Activated naive CD8-positive, alpha-beta T cell treated with anti-CD3 and anti-CD28 coated beads for 36 hours (primary cell): ENCODE measurements at regions not wholly inside any gene's neighbourhood (a gene's known extent, or its start where the extent isn't known, plus 50 kb on each side); places are given as distances from the start of the nearest gene placed in this dataset.

Experiments
- DNase-seq: peaks from one replicate; pipeline ENCODE4 v3.0.0; 2021
- H3K27ac Mint-ChIP-seq: one replicate; pipeline ENCODE4 v1.8.0; 2022; ENCODE audit warnings: mild to moderate bottlenecking, moderate library complexity, mixed read lengths
- H3K27me3 Mint-ChIP-seq: one replicate; pipeline ENCODE4 v1.8.0; 2022; ENCODE audit warnings: mild to moderate bottlenecking, mixed read lengths
- H3K36me3 Mint-ChIP-seq: one replicate; pipeline ENCODE4 v1.8.0; 2021; ENCODE audit warnings: mild to moderate bottlenecking, mixed read lengths
- H3K4me1 Mint-ChIP-seq: one replicate; pipeline ENCODE4 v1.8.0; 2021; ENCODE audit warnings: mixed read lengths
- H3K4me3 Mint-ChIP-seq: one replicate; pipeline ENCODE4 v1.8.0; 2022; ENCODE audit warnings: mild to moderate bottlenecking, moderate library complexity, mixed read lengths
- H3K9me3 Mint-ChIP-seq: one replicate; pipeline ENCODE4 v1.8.0; 2022; ENCODE audit warnings: mixed read lengths

DNA sequence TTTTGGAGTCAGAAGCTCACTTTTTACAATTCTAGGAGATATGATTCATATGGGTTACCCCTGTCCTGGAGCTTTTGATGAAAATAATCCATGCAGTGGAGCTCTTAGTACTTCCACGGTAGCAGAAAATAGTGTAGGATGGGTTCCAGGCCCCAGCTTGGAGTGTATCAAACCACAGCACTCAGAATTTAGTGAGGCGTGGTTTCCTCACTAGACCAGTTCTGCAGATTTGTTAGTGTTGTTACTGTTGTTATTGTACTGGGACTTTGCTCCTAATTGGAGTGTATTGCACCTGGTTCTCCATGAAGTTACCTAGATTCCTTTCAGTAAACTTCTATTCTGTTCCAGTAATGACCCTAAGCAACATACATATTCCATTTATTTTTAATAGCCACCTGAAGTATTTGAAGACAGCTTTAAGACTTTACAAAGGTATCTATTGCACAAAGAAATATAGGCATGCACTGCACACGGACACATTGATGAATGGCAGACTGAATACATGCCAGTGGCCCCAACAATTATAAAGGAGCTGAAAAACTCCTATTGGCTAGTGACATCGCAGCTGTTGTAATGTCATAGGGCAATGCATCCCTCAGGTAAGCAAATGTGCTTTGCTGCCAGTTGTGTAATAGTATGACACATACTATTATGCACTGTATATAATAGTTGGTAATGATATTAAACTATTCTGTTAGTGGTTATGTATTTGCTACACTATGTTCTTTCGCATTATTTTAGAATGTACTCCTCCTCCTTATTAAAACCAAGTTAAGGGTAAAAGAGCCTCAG, 1058.0 kb downstream of the KCNT2 start:
- Mint-ChIP-seq H3K27ac (no peak overlapping the region), H3K27me3 (no peaks in the 10 kb centered on the region), H3K4me1 (no peaks in the 10 kb centered on the region), H3K36me3 (no peaks in the 10 kb centered on the region), H3K4me3 (no peak overlapping the region), H3K9me3 (no peaks in the 10 kb centered on the region)
- DNase-seq: no peak

DNA sequence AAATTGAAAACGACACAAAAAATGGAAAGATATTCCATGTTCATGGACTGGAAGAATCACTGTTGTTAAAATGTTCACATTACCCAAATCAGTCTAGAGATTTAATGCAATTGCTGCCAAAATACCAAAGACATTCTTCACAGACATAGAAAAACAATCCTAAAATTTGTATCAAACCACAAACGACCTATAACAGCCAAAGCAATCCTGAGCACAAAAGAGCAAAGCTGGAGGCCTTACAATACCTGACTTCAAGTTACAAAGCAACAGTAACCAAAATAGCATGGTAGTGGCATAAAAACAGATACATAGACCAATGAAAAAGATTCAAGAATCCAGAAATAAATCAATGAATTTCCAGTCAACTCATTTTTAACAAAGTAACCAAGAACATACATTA, 1077.3 kb downstream of the KCNT2 start:
- Mint-ChIP-seq H3K27me3 (no peaks in the 10 kb centered on the region), H3K27ac (no peak overlapping the region), H3K36me3 (no peaks in the 10 kb centered on the region), H3K4me3 (no peak overlapping the region), H3K4me1 (no peaks in the 10 kb centered on the region), H3K9me3 (peaks cover 2% of the 10 kb centered on the region)
- no peak for DNase-seq

DNA sequence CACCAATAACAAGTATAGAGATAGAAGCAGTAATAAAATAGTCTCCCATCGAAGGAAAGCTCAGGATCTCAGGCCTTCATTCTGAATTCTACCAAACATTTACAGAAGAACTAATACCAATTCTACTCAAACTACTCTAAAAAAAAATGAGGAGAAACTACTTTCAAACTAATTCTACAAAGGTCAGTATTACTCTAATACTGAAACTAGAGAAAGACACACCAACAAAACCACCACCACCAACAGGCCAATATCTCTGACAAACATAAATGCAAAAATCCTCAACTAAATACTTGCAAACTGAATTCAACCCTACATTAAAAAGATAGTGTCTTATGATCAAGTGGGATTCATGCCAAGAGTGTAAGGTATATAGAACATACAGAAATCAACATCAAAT, 1078.4 kb downstream of the KCNT2 start:
- H3K9me3 Mint-ChIP-seq: peaks cover 2% of the 10 kb centered on the region
- H3K36me3 Mint-ChIP-seq: no peaks in the 10 kb centered on the region
- H3K27ac Mint-ChIP-seq: no peak overlapping the region
- no peak for DNase-seq
- no peaks in the 10 kb centered on the region for H3K4me1 Mint-ChIP-seq
- no peaks in the 10 kb centered on the region for H3K27me3 Mint-ChIP-seq
- H3K4me3 Mint-ChIP-seq: no peak overlapping the region

DNA sequence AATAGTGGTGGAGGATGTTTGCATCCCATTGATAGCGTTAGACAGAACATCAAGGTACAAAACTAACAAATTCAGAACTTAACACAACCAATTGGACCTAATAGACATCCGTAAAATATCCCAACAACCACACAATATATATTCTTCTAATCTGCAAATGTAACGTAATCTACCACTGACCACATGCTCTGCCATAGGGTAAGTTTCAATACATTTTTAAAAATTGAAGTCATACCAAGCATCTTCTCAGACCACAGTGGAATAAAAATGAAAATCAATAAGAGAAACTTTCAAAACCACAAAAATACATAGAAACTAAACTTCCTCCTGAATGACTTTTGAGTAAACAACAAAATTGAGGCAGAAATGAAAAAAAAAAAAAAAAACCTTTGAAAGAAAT, 1087.5 kb downstream of the KCNT2 start:
- Mint-ChIP-seq H3K9me3 (peaks cover 2% of the 10 kb centered on the region), H3K27me3 (no peaks in the 10 kb centered on the region), H3K36me3 (no peaks in the 10 kb centered on the region), H3K27ac (no peak overlapping the region), H3K4me1 (no peaks in the 10 kb centered on the region), H3K4me3 (no peak overlapping the region)
- no peak for DNase-seq

DNA sequence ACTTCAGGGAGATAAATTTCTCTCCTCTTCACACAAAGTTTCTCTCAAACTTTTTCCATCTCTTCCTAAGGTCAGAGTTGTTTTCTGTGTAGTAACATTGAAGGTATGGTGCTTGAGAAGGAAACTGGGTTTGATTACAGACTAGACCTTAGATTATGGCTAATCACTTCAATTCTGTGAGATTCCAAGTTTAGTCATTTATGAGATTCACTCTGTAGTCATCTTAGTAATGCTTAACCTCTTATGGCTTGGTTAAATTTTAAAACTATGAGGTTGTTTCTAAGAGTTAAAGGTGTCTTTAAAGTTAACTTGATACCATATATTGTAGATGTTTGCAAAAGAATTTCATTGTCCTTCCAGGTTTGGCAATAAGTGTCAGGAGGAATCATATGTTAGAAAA, 1092.2 kb downstream of the KCNT2 start:
- Mint-ChIP-seq H3K9me3 (peaks cover 2% of the 10 kb centered on the region), H3K27me3 (no peaks in the 10 kb centered on the region), H3K4me1 (no peaks in the 10 kb centered on the region), H3K4me3 (no peak overlapping the region), H3K27ac (no peak overlapping the region), H3K36me3 (no peaks in the 10 kb centered on the region)
- DNase-seq: no peak

DNA sequence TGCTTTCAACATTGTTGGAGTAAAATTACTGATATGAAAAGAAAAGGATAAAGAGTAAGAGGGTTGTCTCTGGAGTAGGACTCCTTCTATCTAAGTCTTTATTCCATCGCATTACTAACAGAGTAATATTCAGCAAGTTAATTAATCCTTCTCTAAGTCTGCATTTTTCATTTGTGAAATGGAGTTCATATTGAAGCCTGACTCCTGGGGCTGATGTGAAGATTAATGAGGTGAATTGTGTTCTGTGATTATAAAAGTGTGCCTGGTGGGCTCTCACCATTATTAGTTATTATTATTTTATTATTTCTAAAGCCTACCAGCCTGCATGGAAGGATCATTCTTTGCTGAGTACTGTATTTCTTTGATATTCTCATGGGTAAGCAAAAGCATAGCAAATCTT, 1096.7 kb downstream of the KCNT2 start:
- no peak for DNase-seq
- H3K27me3 Mint-ChIP-seq: no peaks in the 10 kb centered on the region
- H3K9me3 Mint-ChIP-seq: peaks cover 3% of the 10 kb centered on the region
- H3K4me1 Mint-ChIP-seq: no peaks in the 10 kb centered on the region
- H3K36me3 Mint-ChIP-seq: no peaks in the 10 kb centered on the region
- H3K4me3 Mint-ChIP-seq: no peak overlapping the region
- no peak overlapping the region for H3K27ac Mint-ChIP-seq

DNA sequence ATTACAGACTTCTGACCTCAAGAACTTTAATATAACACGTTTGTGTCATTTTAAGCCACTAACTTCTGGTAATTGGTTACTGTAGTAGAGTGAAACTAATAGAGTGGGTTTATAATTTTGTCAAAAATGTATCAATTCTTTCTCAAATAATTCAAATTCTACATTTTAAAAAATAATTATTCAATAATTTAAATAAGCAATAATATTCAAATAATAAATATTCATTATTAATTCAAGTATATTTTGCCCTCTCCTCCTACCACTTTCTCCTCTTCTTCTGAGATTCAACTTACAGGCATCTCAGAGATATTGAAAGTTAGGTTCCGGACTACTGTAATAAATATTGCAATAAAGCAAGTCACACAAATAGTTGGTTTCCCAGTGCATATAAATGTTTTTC, 1107.1 kb downstream of the KCNT2 start:
- H3K36me3 Mint-ChIP-seq: no peaks in the 10 kb centered on the region
- H3K9me3 Mint-ChIP-seq: peaks cover 2% of the 10 kb centered on the region
- H3K4me1 Mint-ChIP-seq: no peaks in the 10 kb centered on the region

DNA sequence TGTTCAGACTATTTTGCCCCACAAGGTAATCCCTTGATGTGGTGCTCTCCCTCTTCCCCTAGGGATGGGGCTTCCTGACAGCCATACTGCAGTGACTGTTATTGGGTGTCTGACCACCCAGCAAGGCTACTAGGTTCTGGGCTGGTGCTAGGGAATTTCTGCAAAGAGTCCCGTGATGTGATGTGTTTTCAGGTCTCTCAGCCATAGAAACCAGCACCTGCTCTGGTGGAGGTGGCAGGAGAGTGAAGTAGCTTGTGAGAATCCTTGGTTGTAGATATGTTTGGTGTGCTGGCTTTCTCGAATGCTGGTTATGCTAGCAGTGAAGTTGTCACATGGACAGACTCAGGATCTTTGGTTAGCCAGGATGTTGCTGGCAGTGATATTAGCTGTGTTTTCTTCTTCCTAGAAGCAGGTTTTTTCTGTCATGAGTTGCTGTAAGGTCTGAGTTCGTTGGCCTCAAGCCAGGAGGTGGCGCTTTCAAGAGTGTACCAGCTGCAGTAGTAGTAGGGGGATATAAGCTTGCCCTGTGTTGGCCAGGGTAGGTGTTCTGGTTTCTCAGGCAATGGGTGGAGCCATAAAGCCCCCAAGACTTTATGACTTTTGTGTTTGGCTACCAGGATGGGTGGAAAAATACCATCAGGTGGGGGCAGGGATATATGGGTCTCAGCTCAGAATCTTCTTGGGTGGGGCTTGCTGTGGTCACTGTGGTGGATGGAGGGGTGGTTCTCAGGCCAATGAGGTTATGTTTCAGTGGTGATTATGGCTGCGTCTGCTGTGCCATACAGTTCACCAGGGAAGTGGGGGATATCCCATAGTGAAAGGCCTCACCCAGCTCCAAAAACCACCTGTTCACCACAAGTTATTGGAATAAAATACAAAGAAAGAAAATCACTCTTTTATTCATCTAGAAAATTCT, 1112.3 kb downstream of the KCNT2 start:
- Mint-ChIP-seq H3K9me3 (peaks cover 9% of the 10 kb centered on the region), H3K27ac (no peak overlapping the region), H3K4me3 (no peak overlapping the region), H3K36me3 (no peaks in the 10 kb centered on the region), H3K27me3 (no peaks in the 10 kb centered on the region), H3K4me1 (no peaks in the 10 kb centered on the region)
- DNase-seq: no peak

More for the DNA sequence above, 1107.1 kb downstream of the KCNT2 start:
- DNase-seq: no peak
- H3K27me3 Mint-ChIP-seq: no peaks in the 10 kb centered on the region
- no peak overlapping the region for H3K27ac Mint-ChIP-seq
- H3K4me3 Mint-ChIP-seq: no peak overlapping the region

DNA sequence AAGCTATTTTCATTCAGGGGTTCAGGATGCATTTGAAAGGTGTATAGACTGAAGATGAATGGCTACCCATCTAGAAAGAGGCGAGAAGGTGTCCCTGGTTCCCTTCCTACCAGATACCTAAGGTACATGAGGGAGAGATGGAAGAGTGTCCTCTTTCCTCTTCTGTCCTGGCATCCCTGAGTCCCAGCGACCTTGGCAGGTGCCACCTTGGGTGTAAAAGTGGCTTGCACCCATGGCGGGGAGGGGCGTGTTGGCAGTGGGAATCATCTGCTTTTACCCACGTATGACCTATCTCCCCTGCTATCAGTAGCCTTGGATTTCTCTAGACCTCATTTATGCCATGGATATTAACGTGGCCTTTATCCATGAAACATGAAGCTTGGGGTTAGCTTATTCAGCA, 1126.1 kb downstream of the KCNT2 start:
- Mint-ChIP-seq H3K27me3 (no peaks in the 10 kb centered on the region), H3K27ac (no peak overlapping the region), H3K4me3 (no peak overlapping the region), H3K4me1 (no peaks in the 10 kb centered on the region), H3K9me3 (peaks cover 4% of the 10 kb centered on the region), H3K36me3 (no peaks in the 10 kb centered on the region)
- DNase-seq: no peak

DNA sequence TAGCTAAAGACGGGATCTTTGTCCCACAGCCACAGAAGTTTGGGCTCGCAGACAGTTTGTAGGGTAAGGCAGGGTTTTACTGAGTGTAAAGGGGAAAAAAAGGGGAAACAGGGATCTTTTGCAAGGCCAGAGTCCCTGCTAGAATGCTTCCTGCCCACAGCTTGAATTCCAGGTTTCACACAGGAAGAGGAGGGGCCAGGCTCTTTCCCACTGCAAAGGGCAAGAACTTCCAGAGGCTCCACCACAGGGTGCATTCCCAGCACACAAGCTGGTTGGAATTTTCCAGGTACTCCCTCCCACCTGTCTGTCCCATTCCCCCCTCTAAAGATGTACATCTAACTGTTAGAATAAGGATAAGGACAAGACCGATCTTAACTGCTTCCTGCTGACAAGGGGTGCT, 1126.9 kb downstream of the KCNT2 start:
- no peaks in the 10 kb centered on the region for H3K27me3 Mint-ChIP-seq
- no peaks in the 10 kb centered on the region for H3K36me3 Mint-ChIP-seq
- no peak for DNase-seq
- H3K27ac Mint-ChIP-seq: no peak overlapping the region
- H3K9me3 Mint-ChIP-seq: peaks cover under 1% of the 10 kb centered on the region
- no peak overlapping the region for H3K4me3 Mint-ChIP-seq
- H3K4me1 Mint-ChIP-seq: no peaks in the 10 kb centered on the region

DNA sequence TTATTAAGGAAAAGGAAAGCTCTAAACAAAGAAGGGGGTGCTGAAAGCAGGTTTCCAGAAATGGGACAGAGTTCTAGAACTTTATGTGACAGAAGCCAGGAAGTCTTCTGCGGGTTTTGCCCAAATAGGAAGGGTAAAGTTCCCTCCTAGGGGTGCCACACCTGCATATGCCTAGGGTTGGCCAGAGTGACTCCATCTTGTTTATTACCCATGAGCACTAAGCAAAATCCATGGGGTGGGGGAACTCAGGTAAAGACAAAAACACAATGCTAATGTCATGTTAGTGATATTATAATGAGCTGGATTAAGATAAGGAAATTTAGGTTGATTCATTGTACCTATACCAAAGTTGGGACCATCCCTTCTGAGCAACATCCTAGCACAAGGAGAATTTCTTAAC, 1132.7 kb downstream of the KCNT2 start:
- H3K27ac Mint-ChIP-seq: no peak overlapping the region
- no peaks in the 10 kb centered on the region for H3K4me1 Mint-ChIP-seq
- no peaks in the 10 kb centered on the region for H3K27me3 Mint-ChIP-seq
- DNase-seq: no peak
- H3K4me3 Mint-ChIP-seq: no peak overlapping the region
- H3K9me3 Mint-ChIP-seq: peaks cover 7% of the 10 kb centered on the region
- no peaks in the 10 kb centered on the region for H3K36me3 Mint-ChIP-seq

DNA sequence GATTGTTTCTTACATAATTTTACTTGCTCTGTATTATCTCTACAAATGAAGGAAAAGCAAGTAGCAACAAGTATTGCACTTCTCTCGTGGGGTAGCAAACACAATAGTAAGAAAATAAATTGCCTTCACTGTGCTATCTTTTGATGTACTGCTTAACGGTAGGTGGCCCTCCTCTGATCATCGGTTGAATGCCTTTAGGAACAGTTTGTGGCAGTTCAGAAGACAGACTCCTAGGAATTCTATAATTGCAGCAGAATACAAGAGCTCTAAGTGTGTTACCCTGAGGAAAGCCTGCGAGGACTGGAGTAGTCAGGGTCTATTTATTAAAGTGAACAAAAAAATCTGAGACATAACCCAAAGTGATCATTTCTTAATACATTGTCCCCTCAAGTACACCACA, 1135.9 kb downstream of the KCNT2 start:
- H3K27ac Mint-ChIP-seq: no peak overlapping the region
- no peak for DNase-seq
- no peaks in the 10 kb centered on the region for H3K4me1 Mint-ChIP-seq
- H3K27me3 Mint-ChIP-seq: no peaks in the 10 kb centered on the region
- no peaks in the 10 kb centered on the region for H3K36me3 Mint-ChIP-seq
- H3K9me3 Mint-ChIP-seq: peaks cover 7% of the 10 kb centered on the region
- no peak overlapping the region for H3K4me3 Mint-ChIP-seq

DNA sequence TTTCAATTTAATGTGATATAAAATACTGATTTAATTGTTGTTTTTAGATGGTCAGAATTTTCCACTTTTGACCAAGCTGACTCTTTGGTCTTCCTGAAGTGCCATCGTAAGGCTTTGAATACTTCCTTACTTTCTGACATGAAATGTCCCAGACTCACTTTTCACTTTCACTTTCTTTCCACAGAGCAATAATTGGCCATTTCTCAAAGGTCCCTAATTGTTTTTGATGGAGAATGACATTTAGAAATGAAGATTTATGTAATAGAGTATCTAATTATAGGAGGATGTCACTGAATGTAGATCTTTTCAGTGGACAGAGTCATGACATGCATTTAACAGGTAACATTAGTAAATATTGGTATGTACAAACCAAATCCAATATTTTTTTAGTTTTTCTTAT, 1141.6 kb downstream of the KCNT2 start:
- peaks cover 3% of the 10 kb centered on the region for H3K9me3 Mint-ChIP-seq
- H3K27ac Mint-ChIP-seq: no peak overlapping the region
- H3K4me1 Mint-ChIP-seq: no peaks in the 10 kb centered on the region
- DNase-seq: no peak
- no peak overlapping the region for H3K4me3 Mint-ChIP-seq
- no peaks in the 10 kb centered on the region for H3K36me3 Mint-ChIP-seq
- no peaks in the 10 kb centered on the region for H3K27me3 Mint-ChIP-seq

DNA sequence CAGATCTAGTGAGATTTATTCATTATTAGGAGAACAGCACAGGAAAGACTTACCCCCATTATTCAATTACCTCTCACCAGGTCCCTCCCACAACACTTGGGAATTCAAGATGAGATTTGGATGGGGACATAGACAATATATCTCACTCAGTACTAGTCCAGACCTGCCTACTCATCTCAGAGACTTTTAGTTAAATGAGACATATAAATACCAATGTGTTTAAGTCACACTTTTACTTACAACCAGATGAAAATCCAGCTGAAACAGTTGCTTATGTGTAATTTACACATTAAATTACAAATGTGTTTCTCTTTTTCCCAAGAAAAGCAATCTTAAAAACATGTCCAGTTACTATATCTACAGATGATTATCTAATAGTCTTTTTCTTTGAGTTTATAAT, 1145.6 kb downstream of the KCNT2 start:
- DNase-seq: no peak
- Mint-ChIP-seq H3K4me1 (no peaks in the 10 kb centered on the region), H3K27ac (no peak overlapping the region), H3K4me3 (no peak overlapping the region), H3K27me3 (no peaks in the 10 kb centered on the region), H3K9me3 (peaks cover 5% of the 10 kb centered on the region), H3K36me3 (no peaks in the 10 kb centered on the region)

DNA sequence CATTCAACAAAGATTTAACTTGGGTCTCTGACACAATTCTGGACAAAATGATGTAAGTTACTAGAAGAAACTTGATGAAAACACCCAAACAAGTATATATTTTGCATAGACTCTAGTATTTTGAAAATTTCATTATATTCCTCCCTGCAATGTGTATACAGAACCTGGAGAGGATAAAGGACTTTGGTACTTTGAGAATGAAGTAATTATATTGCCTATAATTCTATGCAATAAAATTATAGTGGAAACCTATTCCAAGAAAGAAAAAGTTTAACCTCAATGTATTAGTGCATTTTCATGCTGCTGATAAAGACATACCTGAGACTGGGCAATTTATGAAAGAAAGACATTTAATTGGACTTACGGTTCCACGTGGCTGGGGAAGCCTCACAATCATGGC, 1146.1 kb downstream of the KCNT2 start:
- no peaks in the 10 kb centered on the region for H3K4me1 Mint-ChIP-seq
- DNase-seq: no peak
- H3K36me3 Mint-ChIP-seq: no peaks in the 10 kb centered on the region
- H3K4me3 Mint-ChIP-seq: no peak overlapping the region
- H3K9me3 Mint-ChIP-seq: peaks cover 5% of the 10 kb centered on the region
- H3K27me3 Mint-ChIP-seq: no peaks in the 10 kb centered on the region
- H3K27ac Mint-ChIP-seq: no peak overlapping the region

DNA sequence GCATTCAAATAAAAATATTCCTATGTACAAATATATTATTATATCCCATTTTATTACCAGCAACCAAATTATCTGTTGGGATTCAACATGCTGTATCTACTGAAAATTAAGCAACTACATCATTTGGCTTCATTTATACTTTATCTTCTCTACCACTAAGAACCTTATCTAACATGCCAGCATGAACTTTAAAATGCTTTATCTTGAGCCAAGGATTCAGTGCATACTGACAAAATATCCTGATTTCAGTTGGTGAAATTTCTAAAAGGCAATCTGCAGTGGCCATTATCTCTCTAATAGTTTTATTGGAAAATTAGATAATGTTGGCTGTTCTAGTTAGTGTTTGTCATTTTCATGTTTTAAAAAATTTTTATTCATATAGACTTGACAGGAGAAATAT, 1149.9 kb downstream of the KCNT2 start:
- H3K27ac Mint-ChIP-seq: no peak overlapping the region
- H3K27me3 Mint-ChIP-seq: no peaks in the 10 kb centered on the region
- no peak overlapping the region for H3K4me3 Mint-ChIP-seq
- H3K36me3 Mint-ChIP-seq: no peaks in the 10 kb centered on the region
- DNase-seq: no peak
- peaks cover 7% of the 10 kb centered on the region for H3K9me3 Mint-ChIP-seq
- no peaks in the 10 kb centered on the region for H3K4me1 Mint-ChIP-seq
